SK-N-SH treated with all-trans-retinoic acid at 6 μM for 48 hours (cell line): ENCODE measurements at regions not wholly inside any gene's neighbourhood (a gene's known extent, or its start where the extent isn't known, plus 50 kb on each side); places are given as distances from the start of the nearest gene placed in this dataset.

ENCODE experiments used
- ATAC-seq: fragments of 200-7000 bp; cut with Tn5 transposase; 3 replicates; pipeline ENCODE4 v1.9.1; 2020; ENCODE audit warnings: mild to moderate bottlenecking, moderate library complexity
- ARNTL ChIP-seq: fragments of 450-650 bp; formaldehyde crosslinking; IDR thresholded peaks from 2 replicates; pipeline ENCODE4 v1.5.0; 2020; ENCODE audit warnings: low read depth, mild to moderate bottlenecking, moderate library complexity, borderline replicate concordance
- BACH2 ChIP-seq: fragments of 250-450 bp; sonication (Bioruptor Pico); IDR thresholded peaks from 2 replicates; pipeline ENCODE4 v1.9.0; 2021; ENCODE audit warnings: mild to moderate bottlenecking, borderline replicate concordance
- CSDC2 ChIP-seq: fragments of 250-450 bp; sonication (Bioruptor Pico); IDR thresholded peaks from 2 replicates; pipeline ENCODE4 v1.5.0; 2020; ENCODE audit warnings: mild to moderate bottlenecking, moderate library complexity
- ESRRG ChIP-seq: fragments of 250-450 bp; sonication (Bioruptor Pico); IDR thresholded peaks from 2 replicates; pipeline ENCODE4 v1.6.1; 2021; ENCODE audit warnings: mild to moderate bottlenecking
- GLIS3 ChIP-seq: fragments of 250-450 bp; sonication (Bioruptor Pico); IDR thresholded peaks from 2 replicates; pipeline ENCODE4 v1.5.0; 2020; ENCODE audit warnings: mild to moderate bottlenecking, moderate library complexity
- ISL1 ChIP-seq: fragments of 250-450 bp; sonication (Bioruptor Pico); IDR thresholded peaks from 2 replicates; pipeline ENCODE4 v2.1.2; 2022; ENCODE audit warnings: mild to moderate bottlenecking, moderate library complexity
- PATZ1 ChIP-seq: fragments of 250-450 bp; sonication (Bioruptor Pico); IDR thresholded peaks from 2 replicates; pipeline ENCODE4 v1.8.0; 2020; ENCODE audit warnings: mild to moderate bottlenecking, moderate library complexity, borderline replicate concordance
- RARB ChIP-seq: fragments of 250-450 bp; sonication (Bioruptor Pico); IDR thresholded peaks from 2 replicates; pipeline ENCODE4 v1.8.0; 2021; ENCODE audit warnings: mild to moderate bottlenecking, moderate library complexity
- TCF4 ChIP-seq: fragments of 250-450 bp; sonication (Bioruptor Pico); IDR thresholded peaks from 2 replicates; pipeline ENCODE4 v1.8.0; 2021; ENCODE audit warnings: mild to moderate bottlenecking, moderate library complexity, borderline replicate concordance
- TOX ChIP-seq: fragments of 250-450 bp; sonication (Bioruptor Pico); IDR thresholded peaks from 2 replicates; pipeline ENCODE4 v1.8.0; 2021; ENCODE audit warnings: mild to moderate bottlenecking, moderate library complexity, borderline replicate concordance
- ZC3H10 ChIP-seq: fragments of 250-450 bp; sonication (Bioruptor Pico); IDR thresholded peaks from 2 replicates; pipeline ENCODE4 v1.5.1; 2021; ENCODE audit warnings: mild to moderate bottlenecking, moderate library complexity
- ZFP3 ChIP-seq: fragments of 250-450 bp; sonication (Bioruptor Pico); IDR thresholded peaks from 2 replicates; pipeline ENCODE4 v1.5.0; 2020; ENCODE audit warnings: mild to moderate bottlenecking, moderate library complexity
- ZFP30 ChIP-seq: fragments of 450-650 bp; formaldehyde crosslinking; IDR thresholded peaks from 2 replicates; pipeline ENCODE4 v1.5.0; 2022; ENCODE audit warnings: mild to moderate bottlenecking, moderate library complexity
- ZNF8 ChIP-seq: fragments of 450-650 bp; formaldehyde crosslinking; IDR thresholded peaks from 2 replicates; pipeline ENCODE4 v1.5.0; 2020; ENCODE audit warnings: mild to moderate bottlenecking, moderate library complexity
- TF ChIP-seq, protein P1 (sequence below): fragments of 250-450 bp; sonication (Bioruptor Pico); IDR thresholded peaks from 2 replicates; pipeline ENCODE4 v1.5.1; 2021; ENCODE audit warnings: mild to moderate bottlenecking, moderate library complexity
- TF ChIP-seq, protein P2 (sequence below): fragments of 250-450 bp; sonication (Bioruptor Pico); IDR thresholded peaks from 2 replicates; pipeline ENCODE4 v1.8.0; 2021; ENCODE audit warnings: low read depth, mild to moderate bottlenecking, moderate library complexity, borderline replicate concordance
- TF ChIP-seq, protein P3 (sequence below): fragments of 250-450 bp; sonication (Bioruptor Pico); IDR thresholded peaks from 2 replicates; pipeline ENCODE4 v1.5.0; 2020; ENCODE audit warnings: mild to moderate bottlenecking, moderate library complexity

DNA sequence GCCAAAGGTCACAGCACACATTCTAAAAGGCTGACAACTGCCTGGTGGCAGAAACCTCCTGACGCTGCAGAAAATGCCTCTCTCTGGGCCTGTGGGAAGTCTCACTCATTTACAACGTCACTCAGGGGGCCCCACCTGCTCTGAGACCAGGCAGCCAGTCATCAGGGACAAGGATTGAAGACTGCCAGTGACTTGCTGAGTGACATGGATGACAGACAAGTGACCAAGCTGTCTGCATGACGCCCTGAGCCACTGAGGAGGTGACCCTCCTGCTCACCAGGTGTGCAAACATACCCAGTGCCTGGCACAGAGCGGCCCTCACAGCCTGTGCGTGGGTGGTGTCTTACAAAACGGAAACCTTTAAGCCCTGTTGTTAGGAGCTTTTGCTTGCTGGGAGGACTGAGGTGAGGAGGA lies 392.4 kb downstream of the TNS1 start:
- TF ChIP-seq ISL1 (CRISPR knock-in tag) = no peak
- TF ChIP-seq, all 23 proteins: peak for 0
- ATAC-seq = no peak

- no peak for ATAC-seq
- TF ChIP-seq ZC3H10 (no peak), ZFP3 (no peak), CSDC2 (CRISPR knock-in tag) (no peak), PATZ1 (CRISPR knock-in tag) (no peak), RARB (CRISPR knock-in tag) (no peak), ZNF8 (CRISPR knock-in tag) (no peak)
- TF ChIP-seq, protein P1, sequence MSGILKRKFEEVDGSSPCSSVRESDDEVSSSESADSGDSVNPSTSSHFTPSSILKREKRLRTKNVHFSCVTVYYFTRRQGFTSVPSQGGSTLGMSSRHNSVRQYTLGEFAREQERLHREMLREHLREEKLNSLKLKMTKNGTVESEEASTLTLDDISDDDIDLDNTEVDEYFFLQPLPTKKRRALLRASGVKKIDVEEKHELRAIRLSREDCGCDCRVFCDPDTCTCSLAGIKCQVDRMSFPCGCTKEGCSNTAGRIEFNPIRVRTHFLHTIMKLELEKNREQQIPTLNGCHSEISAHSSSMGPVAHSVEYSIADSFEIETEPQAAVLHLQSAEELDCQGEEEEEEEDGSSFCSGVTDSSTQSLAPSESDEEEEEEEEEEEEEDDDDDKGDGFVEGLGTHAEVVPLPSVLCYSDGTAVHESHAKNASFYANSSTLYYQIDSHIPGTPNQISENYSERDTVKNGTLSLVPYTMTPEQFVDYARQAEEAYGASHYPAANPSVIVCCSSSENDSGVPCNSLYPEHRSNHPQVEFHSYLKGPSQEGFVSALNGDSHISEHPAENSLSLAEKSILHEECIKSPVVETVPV (CRISPR knock-in tag) = no peak
Observed at GRCh38 chr2:217609952-217610351, 392.8 kb downstream of the TNS1 start.

GRCh38 chr2:217606296-217606695 lies 396.5 kb downstream of the TNS1 start:
- TF ChIP-seq ARNTL = no peak
- TF ChIP-seq, protein P2, sequence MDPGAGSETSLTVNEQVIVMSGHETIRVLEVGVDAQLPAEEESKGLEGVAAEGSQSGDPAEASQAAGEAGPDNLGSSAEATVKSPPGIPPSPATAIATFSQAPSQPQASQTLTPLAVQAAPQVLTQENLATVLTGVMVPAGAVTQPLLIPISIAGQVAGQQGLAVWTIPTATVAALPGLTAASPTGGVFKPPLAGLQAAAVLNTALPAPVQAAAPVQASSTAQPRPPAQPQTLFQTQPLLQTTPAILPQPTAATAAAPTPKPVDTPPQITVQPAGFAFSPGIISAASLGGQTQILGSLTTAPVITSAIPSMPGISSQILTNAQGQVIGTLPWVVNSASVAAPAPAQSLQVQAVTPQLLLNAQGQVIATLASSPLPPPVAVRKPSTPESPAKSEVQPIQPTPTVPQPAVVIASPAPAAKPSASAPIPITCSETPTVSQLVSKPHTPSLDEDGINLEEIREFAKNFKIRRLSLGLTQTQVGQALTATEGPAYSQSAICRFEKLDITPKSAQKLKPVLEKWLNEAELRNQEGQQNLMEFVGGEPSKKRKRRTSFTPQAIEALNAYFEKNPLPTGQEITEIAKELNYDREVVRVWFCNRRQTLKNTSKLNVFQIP (CRISPR knock-in tag) = no peak
- no peak for TF ChIP-seq GLIS3 (CRISPR knock-in tag)
- no peak for TF ChIP-seq BACH2 (CRISPR knock-in tag)
- TF ChIP-seq ZFP3 = no peak
- TF ChIP-seq TCF4 (CRISPR knock-in tag) = no peak
- no peak for TF ChIP-seq RARB (CRISPR knock-in tag)
- TF ChIP-seq ZFP30 (CRISPR knock-in tag) = no peak
- TF ChIP-seq ZC3H10 = no peak
- no peak for ATAC-seq

GRCh38 chr2:217604527-217605194 lies 398.1 kb downstream of the TNS1 start:
- TF ChIP-seq TCF4 (CRISPR knock-in tag) (peak; percentile 29; the same call in 1 of the 2 replicates), RARB (CRISPR knock-in tag) (no peak)
- TF ChIP-seq, protein P3, sequence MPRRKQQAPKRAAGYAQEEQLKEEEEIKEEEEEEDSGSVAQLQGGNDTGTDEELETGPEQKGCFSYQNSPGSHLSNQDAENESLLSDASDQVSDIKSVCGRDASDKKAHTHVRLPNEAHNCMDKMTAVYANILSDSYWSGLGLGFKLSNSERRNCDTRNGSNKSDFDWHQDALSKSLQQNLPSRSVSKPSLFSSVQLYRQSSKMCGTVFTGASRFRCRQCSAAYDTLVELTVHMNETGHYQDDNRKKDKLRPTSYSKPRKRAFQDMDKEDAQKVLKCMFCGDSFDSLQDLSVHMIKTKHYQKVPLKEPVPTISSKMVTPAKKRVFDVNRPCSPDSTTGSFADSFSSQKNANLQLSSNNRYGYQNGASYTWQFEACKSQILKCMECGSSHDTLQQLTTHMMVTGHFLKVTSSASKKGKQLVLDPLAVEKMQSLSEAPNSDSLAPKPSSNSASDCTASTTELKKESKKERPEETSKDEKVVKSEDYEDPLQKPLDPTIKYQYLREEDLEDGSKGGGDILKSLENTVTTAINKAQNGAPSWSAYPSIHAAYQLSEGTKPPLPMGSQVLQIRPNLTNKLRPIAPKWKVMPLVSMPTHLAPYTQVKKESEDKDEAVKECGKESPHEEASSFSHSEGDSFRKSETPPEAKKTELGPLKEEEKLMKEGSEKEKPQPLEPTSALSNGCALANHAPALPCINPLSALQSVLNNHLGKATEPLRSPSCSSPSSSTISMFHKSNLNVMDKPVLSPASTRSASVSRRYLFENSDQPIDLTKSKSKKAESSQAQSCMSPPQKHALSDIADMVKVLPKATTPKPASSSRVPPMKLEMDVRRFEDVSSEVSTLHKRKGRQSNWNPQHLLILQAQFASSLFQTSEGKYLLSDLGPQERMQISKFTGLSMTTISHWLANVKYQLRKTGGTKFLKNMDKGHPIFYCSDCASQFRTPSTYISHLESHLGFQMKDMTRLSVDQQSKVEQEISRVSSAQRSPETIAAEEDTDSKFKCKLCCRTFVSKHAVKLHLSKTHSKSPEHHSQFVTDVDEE (CRISPR knock-in tag) = peak; percentile 64; the same call in 1 of the 2 replicates
- ATAC-seq = peak; percentile 93

GRCh38 chr2:217601601-217602000 lies 401.2 kb downstream of the TNS1 start:
- TF ChIP-seq, protein P3 (CRISPR knock-in tag) = no peak
- TF ChIP-seq, protein P1 (CRISPR knock-in tag) = no peak
- TF ChIP-seq BACH2 (CRISPR knock-in tag) = no peak
- no peak for TF ChIP-seq ESRRG (CRISPR knock-in tag)
- no peak for TF ChIP-seq TOX
- TF ChIP-seq TCF4 (CRISPR knock-in tag) = no peak
- no peak for ATAC-seq
